HG02970 (cell line): ENCODE measurements at regions not wholly inside any gene's neighbourhood (a gene's known extent, or its start where the extent isn't known, plus 50 kb on each side); places are given as distances from the start of the nearest gene placed in this dataset.

ENCODE experiments used
- ATAC-seq: cut with Tn5 transposase; IDR thresholded peaks from one replicate; pipeline ENCODE4 v1.9.1; 2021; ENCODE audit warnings: mild to moderate bottlenecking, moderate library complexity, moderate number of reproducible peaks; ENCODE audit not compliant: unreplicated experiment, low FRiP score

- no peak for ATAC-seq
Observed at GRCh38 chr3:159627229-159627628, 361.4 kb upstream of the IL12A start.

GRCh38 chr3:159627634-159628033 lies 361.0 kb upstream of the IL12A start:
- ATAC-seq = no peak

- ATAC-seq = no peak
Observed at GRCh38 chr3:159629329-159630084, 359.1 kb upstream of the IL12A start.

GRCh38 chr3:159631226-159631625 lies 357.4 kb upstream of the IL12A start:
- ATAC-seq = no peak

GRCh38 chr3:159632128-159632527 lies 356.5 kb upstream of the IL12A start:
- no peak for ATAC-seq

GRCh38 chr3:159632851-159633250 lies 355.8 kb upstream of the IL12A start:
- ATAC-seq = no peak

- ATAC-seq = no peak
Observed at GRCh38 chr3:159634483-159634882, 354.2 kb upstream of the IL12A start.

GRCh38 chr3:159635047-159635641 lies 353.5 kb upstream of the IL12A start:
- ATAC-seq = no peak

GRCh38 chr3:159637883-159638542 lies 350.6 kb upstream of the IL12A start:
- ATAC-seq = no peak

GRCh38 chr3:159640225-159640624 lies 348.4 kb upstream of the IL12A start:
- ATAC-seq = no peak

- ATAC-seq = no peak
Observed at GRCh38 chr3:159643406-159643805, 345.2 kb upstream of the IL12A start.

GRCh38 chr3:159645874-159646273 lies 342.8 kb upstream of the IL12A start:
- no peak for ATAC-seq

- ATAC-seq = no peak
Observed at GRCh38 chr3:159649951-159650350, 338.7 kb upstream of the IL12A start.

- no peak for ATAC-seq
Observed at GRCh38 chr3:159650726-159651125, 337.9 kb upstream of the IL12A start.

- no peak for ATAC-seq
Observed at GRCh38 chr3:159652452-159652851, 336.2 kb upstream of the IL12A start.

- no peak for ATAC-seq
Observed at GRCh38 chr3:159654183-159655134, 334.2 kb upstream of the IL12A start.

GRCh38 chr3:159655202-159655601 lies 333.4 kb upstream of the IL12A start:
- no peak for ATAC-seq

GRCh38 chr3:159657176-159657575 lies 331.5 kb upstream of the IL12A start:
- no peak for ATAC-seq

GRCh38 chr3:159657629-159658028 lies 331.0 kb upstream of the IL12A start:
- ATAC-seq = no peak

- no peak for ATAC-seq
Observed at GRCh38 chr3:159660326-159660725, 328.3 kb upstream of the IL12A start.

- ATAC-seq = no peak
Observed at GRCh38 chr3:159660901-159661300, 327.7 kb upstream of the IL12A start.
